ENCODE measurements at regions not wholly inside any gene's neighbourhood (a gene's known extent, or its start where the extent isn't known, plus 50 kb on each side); places are given as distances from the start of the nearest gene placed in this dataset.

DNA sequence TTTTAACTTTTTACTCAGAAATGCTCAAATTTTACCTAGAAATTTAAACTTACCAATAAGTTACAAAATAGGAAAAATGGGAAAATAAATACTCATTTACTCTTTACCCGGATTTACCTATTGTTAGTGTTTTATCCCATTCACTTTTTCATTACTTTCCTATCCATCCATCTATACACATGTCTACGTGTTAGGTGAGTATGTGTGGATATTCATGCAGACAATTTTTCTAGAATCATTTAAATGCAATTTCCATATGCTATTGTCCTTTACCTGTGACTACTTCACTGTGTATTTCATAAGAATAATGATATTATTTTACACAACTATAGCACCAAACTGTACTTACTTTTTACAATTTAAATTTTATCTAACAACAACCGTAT, 896.6 kb upstream of the INTU start:
- Histone ChIP-seq H3K36me3 (ENCODE audit: control insufficient read depth in 2 of 2, insufficient read depth in 2 of 2, low read length in 1 of 2) (no peaks in the 10 kb centered on the region), H3K4me1 (ENCODE audit: control insufficient read depth in 2 of 2, insufficient read depth in 2 of 2, low read length in 2 of 2) (no peaks in the 10 kb centered on the region), H3K9me3 (ENCODE audit: control insufficient read depth in 2 of 2, insufficient read depth in 1 of 2, low read length in 1 of 2) (no peaks in the 10 kb centered on the region), H3K27me3 (ENCODE audit: control insufficient read depth in 2 of 2, insufficient read depth in 1 of 2, low read length in 1 of 2) (no peaks in the 10 kb centered on the region), H3K4me3 (ENCODE audit: low read length in 2 of 2) (no peak overlapping the region), H3K27ac (ENCODE audit: low read depth in 1 of 2, low read length in 1 of 2) (no peak overlapping the region)
- 94% methylated on average over 3 of the region's 3 CpGs for WGBS
- no peak for DNase-seq (ENCODE audit: low read depth in 6 of 9, low spot score in 9 of 9)

DNA sequence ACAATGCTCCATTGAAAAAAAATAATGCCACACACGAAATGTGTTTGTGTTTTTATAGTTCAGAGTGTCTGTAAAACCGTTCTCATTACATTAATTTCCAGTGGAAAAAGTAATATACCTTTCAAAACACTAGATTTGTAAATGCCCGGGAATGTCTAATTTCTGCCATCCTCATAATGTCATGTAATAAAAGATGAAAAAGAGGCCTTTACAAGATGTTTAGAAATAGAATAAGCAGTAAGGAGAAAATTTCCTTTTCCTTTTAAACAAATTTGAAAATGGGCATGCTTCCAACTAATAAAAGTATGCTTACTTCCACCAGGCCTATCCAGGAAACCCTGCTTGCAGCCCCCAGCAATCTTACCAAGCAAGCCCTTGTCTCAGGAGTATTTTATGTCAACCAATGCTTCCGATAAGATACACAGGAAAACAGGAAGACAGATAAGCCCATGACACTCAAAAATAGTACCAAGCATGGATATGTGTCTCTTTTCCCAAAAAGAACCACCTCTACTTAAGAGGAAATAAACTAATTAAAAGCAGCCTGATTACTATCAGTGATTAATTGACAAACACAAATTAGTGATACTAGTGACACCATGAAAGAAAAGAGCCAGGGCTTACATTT, 894.7 kb upstream of the INTU start:
- 60% methylated on average over 4 of the region's 4 CpGs for WGBS
- Histone ChIP-seq H3K27ac (ENCODE audit: low read depth in 1 of 2, low read length in 1 of 2) (no peak overlapping the region), H3K27me3 (ENCODE audit: control insufficient read depth in 2 of 2, insufficient read depth in 1 of 2, low read length in 1 of 2) (no peaks in the 10 kb centered on the region), H3K4me3 (ENCODE audit: low read length in 2 of 2) (no peak overlapping the region), H3K36me3 (ENCODE audit: control insufficient read depth in 2 of 2, insufficient read depth in 2 of 2, low read length in 1 of 2) (no peaks in the 10 kb centered on the region), H3K9me3 (ENCODE audit: control insufficient read depth in 2 of 2, insufficient read depth in 1 of 2, low read length in 1 of 2) (no peaks in the 10 kb centered on the region), H3K4me1 (ENCODE audit: control insufficient read depth in 2 of 2, insufficient read depth in 2 of 2, low read length in 2 of 2) (no peaks in the 10 kb centered on the region)
- DNase-seq (ENCODE audit: low read depth in 6 of 9, low spot score in 9 of 9) = no peak

DNA sequence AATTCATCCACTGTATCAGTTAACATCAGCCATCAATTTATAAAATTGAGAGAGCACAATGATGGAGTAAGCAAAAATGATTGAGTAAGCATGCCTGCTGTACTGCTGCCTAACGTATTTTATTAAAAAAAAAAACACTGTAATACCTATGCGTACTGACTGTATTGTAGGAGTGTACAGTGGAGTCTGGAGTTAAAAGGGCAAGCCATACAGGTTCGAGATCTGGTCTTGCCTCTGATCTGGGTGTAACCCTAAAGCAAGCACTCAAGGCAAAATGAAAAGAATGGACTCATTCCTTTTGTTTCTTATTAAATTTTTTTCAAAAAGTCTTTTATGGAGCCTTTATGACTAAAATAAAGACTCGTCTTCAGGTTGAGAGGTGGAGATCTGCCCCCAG, 894.2 kb upstream of the INTU start:
- no peak overlapping the region for H3K27ac ChIP-seq (ENCODE audit: low read depth in 1 of 2, low read length in 1 of 2)
- no peak overlapping the region for H3K4me3 ChIP-seq (ENCODE audit: low read length in 2 of 2)
- H3K27me3 ChIP-seq (ENCODE audit: control insufficient read depth in 2 of 2, insufficient read depth in 1 of 2, low read length in 1 of 2) = no peaks in the 10 kb centered on the region
- DNase-seq (ENCODE audit: low read depth in 6 of 9, low spot score in 9 of 9) = no peak
- H3K36me3 ChIP-seq (ENCODE audit: control insufficient read depth in 2 of 2, insufficient read depth in 2 of 2, low read length in 1 of 2) = no peaks in the 10 kb centered on the region
- WGBS = 88% methylated on average over 4 of the region's 4 CpGs
- no peaks in the 10 kb centered on the region for H3K9me3 ChIP-seq (ENCODE audit: control insufficient read depth in 2 of 2, insufficient read depth in 1 of 2, low read length in 1 of 2)
- H3K4me1 ChIP-seq (ENCODE audit: control insufficient read depth in 2 of 2, insufficient read depth in 2 of 2, low read length in 2 of 2) = no peaks in the 10 kb centered on the region

DNA sequence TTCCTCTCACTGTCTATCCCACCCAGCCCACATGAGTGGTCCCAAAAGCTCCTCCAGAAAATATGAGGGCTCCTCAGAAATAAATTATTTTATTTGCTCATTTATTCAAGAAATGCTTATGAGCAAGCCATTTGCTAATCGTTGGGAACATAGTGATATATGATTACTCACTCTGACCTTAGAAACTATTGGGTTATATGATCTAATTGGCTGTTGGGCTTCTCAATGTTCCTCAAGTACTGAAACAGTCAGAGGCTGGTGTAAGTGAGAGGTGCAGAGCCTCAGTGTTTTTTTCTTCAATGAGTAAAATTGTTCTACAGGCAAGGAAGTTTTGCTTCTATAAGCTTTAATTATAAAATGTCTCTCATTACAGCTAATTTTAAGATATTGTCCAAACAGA, 893.8 kb upstream of the INTU start:
- no peaks in the 10 kb centered on the region for H3K9me3 ChIP-seq (ENCODE audit: control insufficient read depth in 2 of 2, insufficient read depth in 1 of 2, low read length in 1 of 2)
- H3K27me3 ChIP-seq (ENCODE audit: control insufficient read depth in 2 of 2, insufficient read depth in 1 of 2, low read length in 1 of 2) = no peaks in the 10 kb centered on the region
- no peaks in the 10 kb centered on the region for H3K4me1 ChIP-seq (ENCODE audit: control insufficient read depth in 2 of 2, insufficient read depth in 2 of 2, low read length in 2 of 2)
- no peak for DNase-seq (ENCODE audit: low read depth in 6 of 9, low spot score in 9 of 9)
- no peaks in the 10 kb centered on the region for H3K36me3 ChIP-seq (ENCODE audit: control insufficient read depth in 2 of 2, insufficient read depth in 2 of 2, low read length in 1 of 2)
- no peak overlapping the region for H3K4me3 ChIP-seq (ENCODE audit: low read length in 2 of 2)
- H3K27ac ChIP-seq (ENCODE audit: low read depth in 1 of 2, low read length in 1 of 2) = no peak overlapping the region
- 90% methylated on average over 1 of the region's 1 CpG for WGBS

DNA sequence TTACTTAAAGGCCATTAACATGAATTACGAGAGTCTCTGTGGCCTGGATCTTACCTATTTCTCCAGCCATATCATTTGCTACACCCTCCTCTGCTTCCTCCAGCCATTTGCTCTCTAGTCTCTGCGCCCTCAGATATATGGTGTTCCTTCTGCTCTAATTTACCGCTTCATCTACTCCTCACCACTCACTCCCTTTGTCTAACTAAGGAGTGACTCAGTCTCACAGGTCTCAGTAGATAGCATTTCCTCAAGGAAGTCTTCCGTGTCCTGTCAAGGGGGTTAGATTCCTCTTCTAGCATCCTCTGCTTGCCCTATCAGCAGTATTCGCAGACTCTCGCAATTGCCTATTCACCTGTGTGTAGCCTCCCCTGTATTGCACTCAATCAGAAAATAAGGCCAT, 892.1 kb upstream of the INTU start:
- WGBS = 94% methylated on average over 6 of the region's 6 CpGs
- Histone ChIP-seq H3K27ac (ENCODE audit: low read depth in 1 of 2, low read length in 1 of 2) (no peak overlapping the region), H3K27me3 (ENCODE audit: control insufficient read depth in 2 of 2, insufficient read depth in 1 of 2, low read length in 1 of 2) (no peaks in the 10 kb centered on the region), H3K4me3 (ENCODE audit: low read length in 2 of 2) (no peak overlapping the region), H3K36me3 (ENCODE audit: control insufficient read depth in 2 of 2, insufficient read depth in 2 of 2, low read length in 1 of 2) (no peaks in the 10 kb centered on the region), H3K9me3 (ENCODE audit: control insufficient read depth in 2 of 2, insufficient read depth in 1 of 2, low read length in 1 of 2) (no peaks in the 10 kb centered on the region), H3K4me1 (ENCODE audit: control insufficient read depth in 2 of 2, insufficient read depth in 2 of 2, low read length in 2 of 2) (no peaks in the 10 kb centered on the region)
- DNase-seq (ENCODE audit: low read depth in 6 of 9, low spot score in 9 of 9) = no peak

DNA sequence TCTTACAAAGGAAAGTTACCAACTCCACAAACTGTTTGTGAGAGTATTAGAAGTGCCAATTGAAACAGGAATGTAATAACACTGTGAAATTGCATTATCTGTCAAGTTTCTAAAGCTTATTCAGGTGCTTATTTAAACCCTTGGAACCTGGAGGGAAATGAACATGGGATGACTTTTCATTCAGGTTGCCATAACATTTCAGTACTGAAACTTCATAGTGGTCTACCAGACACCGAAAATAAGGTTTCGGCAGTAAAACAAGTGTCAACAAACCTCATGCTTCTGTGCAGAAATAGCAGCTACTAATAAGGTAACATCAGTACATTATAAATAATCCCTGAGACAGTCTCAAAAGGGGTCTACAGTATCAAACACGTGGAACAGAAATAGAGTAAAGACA, 890.7 kb upstream of the INTU start:
- no peaks in the 10 kb centered on the region for H3K27me3 ChIP-seq (ENCODE audit: control insufficient read depth in 2 of 2, insufficient read depth in 1 of 2, low read length in 1 of 2)
- no peak overlapping the region for H3K4me3 ChIP-seq (ENCODE audit: low read length in 2 of 2)
- H3K9me3 ChIP-seq (ENCODE audit: control insufficient read depth in 2 of 2, insufficient read depth in 1 of 2, low read length in 1 of 2) = no peaks in the 10 kb centered on the region
- H3K36me3 ChIP-seq (ENCODE audit: control insufficient read depth in 2 of 2, insufficient read depth in 2 of 2, low read length in 1 of 2) = no peaks in the 10 kb centered on the region
- WGBS = 92% methylated on average over 3 of the region's 3 CpGs
- H3K27ac ChIP-seq (ENCODE audit: low read depth in 1 of 2, low read length in 1 of 2) = no peak overlapping the region
- DNase-seq (ENCODE audit: low read depth in 6 of 9, low spot score in 9 of 9) = no peak
- no peaks in the 10 kb centered on the region for H3K4me1 ChIP-seq (ENCODE audit: control insufficient read depth in 2 of 2, insufficient read depth in 2 of 2, low read length in 2 of 2)

DNA sequence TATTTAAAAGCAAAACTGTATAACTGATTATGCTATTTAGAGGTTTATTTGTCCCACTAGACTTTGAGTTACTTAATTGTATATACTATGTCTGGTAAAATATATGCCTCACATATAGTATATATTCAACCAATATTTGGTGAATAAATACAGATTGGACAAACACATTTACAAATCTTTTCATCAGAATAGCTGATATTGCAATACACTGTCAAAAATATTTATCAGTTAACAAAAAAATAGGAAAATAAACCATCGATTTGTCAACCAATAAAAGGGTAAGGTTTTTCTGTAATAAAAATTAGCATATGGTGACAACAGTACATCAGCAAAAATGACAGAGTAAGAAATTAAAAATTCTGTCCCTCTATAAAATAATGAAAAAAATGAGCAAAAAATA, 889.9 kb upstream of the INTU start:
- 90% methylated on average over 1 of the region's 1 CpG for WGBS
- no peak overlapping the region for H3K27ac ChIP-seq (ENCODE audit: low read depth in 1 of 2, low read length in 1 of 2)
- no peaks in the 10 kb centered on the region for H3K36me3 ChIP-seq (ENCODE audit: control insufficient read depth in 2 of 2, insufficient read depth in 2 of 2, low read length in 1 of 2)
- H3K9me3 ChIP-seq (ENCODE audit: control insufficient read depth in 2 of 2, insufficient read depth in 1 of 2, low read length in 1 of 2) = no peaks in the 10 kb centered on the region
- H3K4me1 ChIP-seq (ENCODE audit: control insufficient read depth in 2 of 2, insufficient read depth in 2 of 2, low read length in 2 of 2) = no peaks in the 10 kb centered on the region
- H3K27me3 ChIP-seq (ENCODE audit: control insufficient read depth in 2 of 2, insufficient read depth in 1 of 2, low read length in 1 of 2) = no peaks in the 10 kb centered on the region
- no peak overlapping the region for H3K4me3 ChIP-seq (ENCODE audit: low read length in 2 of 2)
- DNase-seq (ENCODE audit: low read depth in 6 of 9, low spot score in 9 of 9) = no peak

DNA sequence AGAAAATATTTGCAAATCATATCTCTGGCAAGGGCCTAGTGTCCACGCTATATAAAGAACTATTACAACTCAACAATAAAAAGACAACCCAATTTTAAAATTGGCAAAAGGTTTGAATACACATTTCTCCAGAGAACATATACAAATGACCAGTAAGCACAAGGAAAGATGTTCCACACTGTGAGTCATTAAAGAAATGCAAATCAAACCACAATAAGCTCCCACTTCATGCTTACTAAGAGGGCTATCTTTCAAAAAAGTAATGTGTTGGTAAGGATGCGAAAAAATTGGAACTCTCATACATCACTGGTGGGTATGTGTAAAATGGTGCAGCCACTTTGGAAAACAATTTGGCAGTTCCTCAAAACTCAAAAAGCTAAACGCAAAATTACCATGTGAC, 884.0 kb upstream of the INTU start:
- Histone ChIP-seq H3K27me3 (ENCODE audit: control insufficient read depth in 2 of 2, insufficient read depth in 1 of 2, low read length in 1 of 2) (no peaks in the 10 kb centered on the region), H3K27ac (ENCODE audit: low read depth in 1 of 2, low read length in 1 of 2) (no peak overlapping the region), H3K4me1 (ENCODE audit: control insufficient read depth in 2 of 2, insufficient read depth in 2 of 2, low read length in 2 of 2) (no peaks in the 10 kb centered on the region), H3K4me3 (ENCODE audit: low read length in 2 of 2) (no peak overlapping the region), H3K36me3 (ENCODE audit: control insufficient read depth in 2 of 2, insufficient read depth in 2 of 2, low read length in 1 of 2) (no peaks in the 10 kb centered on the region), H3K9me3 (ENCODE audit: control insufficient read depth in 2 of 2, insufficient read depth in 1 of 2, low read length in 1 of 2) (no peaks in the 10 kb centered on the region)
- 95% methylated on average over 3 of the region's 3 CpGs for WGBS
- DNase-seq (ENCODE audit: low read depth in 6 of 9, low spot score in 9 of 9) = no peak

DNA sequence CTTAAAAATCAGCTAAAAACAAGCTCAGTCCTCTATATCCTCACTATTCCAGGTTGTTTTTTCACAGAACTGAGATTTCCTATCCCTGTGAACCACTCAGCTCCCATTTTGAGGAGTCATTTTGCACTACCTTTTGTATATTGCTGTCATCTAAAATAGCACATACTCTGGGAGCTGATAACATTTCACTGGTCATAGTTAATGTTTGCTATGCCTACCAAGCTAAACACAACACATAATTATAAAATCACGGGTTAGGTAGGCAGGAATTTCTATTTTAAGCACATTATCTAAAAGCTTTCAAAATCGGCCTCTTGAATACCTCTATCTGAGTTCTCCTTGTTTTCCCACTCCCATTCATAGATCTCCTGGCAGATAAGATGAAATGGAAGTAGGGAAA, 882.0 kb upstream of the INTU start:
- no peaks in the 10 kb centered on the region for H3K4me1 ChIP-seq (ENCODE audit: control insufficient read depth in 2 of 2, insufficient read depth in 2 of 2, low read length in 2 of 2)
- WGBS = 59% methylated on average over 2 of the region's 2 CpGs
- H3K27me3 ChIP-seq (ENCODE audit: control insufficient read depth in 2 of 2, insufficient read depth in 1 of 2, low read length in 1 of 2) = no peaks in the 10 kb centered on the region
- H3K36me3 ChIP-seq (ENCODE audit: control insufficient read depth in 2 of 2, insufficient read depth in 2 of 2, low read length in 1 of 2) = no peaks in the 10 kb centered on the region
- no peak for DNase-seq (ENCODE audit: low read depth in 6 of 9, low spot score in 9 of 9)
- no peak overlapping the region for H3K27ac ChIP-seq (ENCODE audit: low read depth in 1 of 2, low read length in 1 of 2)
- H3K4me3 ChIP-seq (ENCODE audit: low read length in 2 of 2) = no peak overlapping the region
- no peaks in the 10 kb centered on the region for H3K9me3 ChIP-seq (ENCODE audit: control insufficient read depth in 2 of 2, insufficient read depth in 1 of 2, low read length in 1 of 2)

DNA sequence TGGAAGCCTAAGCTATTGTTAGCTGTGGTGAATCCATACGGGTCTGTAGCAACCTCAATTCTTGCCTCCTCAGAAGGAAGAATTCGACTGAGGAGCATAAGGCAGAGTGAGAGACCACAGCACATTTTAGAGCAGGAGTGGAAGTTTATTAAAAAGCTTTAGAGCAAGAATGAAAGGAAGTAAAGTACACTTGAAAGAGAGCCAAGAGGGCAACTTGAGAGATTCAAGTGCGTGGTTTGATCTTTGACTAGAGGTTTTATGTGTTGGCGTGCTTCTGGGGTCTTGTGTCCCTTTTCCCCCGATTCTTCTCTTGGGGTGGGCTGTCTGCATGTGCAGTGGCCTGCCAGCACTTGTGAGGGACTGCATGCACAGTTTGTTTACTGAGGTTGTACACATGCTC, 880.6 kb upstream of the INTU start:
- Histone ChIP-seq H3K36me3 (ENCODE audit: control insufficient read depth in 2 of 2, insufficient read depth in 2 of 2, low read length in 1 of 2) (no peaks in the 10 kb centered on the region), H3K27ac (ENCODE audit: low read depth in 1 of 2, low read length in 1 of 2) (no peak overlapping the region), H3K27me3 (ENCODE audit: control insufficient read depth in 2 of 2, insufficient read depth in 1 of 2, low read length in 1 of 2) (no peaks in the 10 kb centered on the region), H3K4me3 (ENCODE audit: low read length in 2 of 2) (no peak overlapping the region), H3K4me1 (ENCODE audit: control insufficient read depth in 2 of 2, insufficient read depth in 2 of 2, low read length in 2 of 2) (no peaks in the 10 kb centered on the region), H3K9me3 (ENCODE audit: control insufficient read depth in 2 of 2, insufficient read depth in 1 of 2, low read length in 1 of 2) (no peaks in the 10 kb centered on the region)
- WGBS = 80% methylated on average over 5 of the region's 5 CpGs
- no peak for DNase-seq (ENCODE audit: low read depth in 6 of 9, low spot score in 9 of 9)
